WTC11 (cell line): ENCODE measurements at regions not wholly inside any gene's neighbourhood (a gene's known extent, or its start where the extent isn't known, plus 50 kb on each side); places are given as distances from the start of the nearest gene placed in this dataset.

Source experiments
- ETV6 ChIP-seq: sonication (generic); formaldehyde crosslinking; IDR thresholded peaks from 2 replicates; pipeline ENCODE4 v1.8.1; 2022; ENCODE audit warnings: mild to moderate bottlenecking, missing genetic modification reagents
- GABPB1 ChIP-seq: sonication (generic); formaldehyde crosslinking; IDR thresholded peaks from 2 replicates; pipeline ENCODE4 v1.8.1; 2023; ENCODE audit warnings: mild to moderate bottlenecking, missing genetic modification reagents
- KAT7 ChIP-seq: sonication (generic); formaldehyde crosslinking; IDR thresholded peaks from 2 replicates; pipeline ENCODE4 v1.8.1; 2023; ENCODE audit warnings: missing genetic modification reagents, mild to moderate bottlenecking, borderline replicate concordance
- NFE2L1 ChIP-seq: sonication (generic); formaldehyde crosslinking; IDR thresholded peaks from 2 replicates; pipeline ENCODE4 v1.8.1; 2023; ENCODE audit warnings: missing genetic modification reagents
- NR1H2 ChIP-seq: sonication (generic); formaldehyde crosslinking; IDR thresholded peaks from 2 replicates; pipeline ENCODE4 v1.9.0; 2021; ENCODE audit warnings: mild to moderate bottlenecking, moderate library complexity, missing genetic modification reagents
- TF ChIP-seq, protein P1 (sequence below): fragments of 200-600 bp; IDR thresholded peaks from 2 replicates; pipeline ENCODE4 v1.8.0; 2022; ENCODE audit warnings: antibody characterized with exemption
- TF ChIP-seq, protein P2 (sequence below): sonication (generic); formaldehyde crosslinking; IDR thresholded peaks from 2 replicates; pipeline ENCODE4 v1.8.0; 2022; ENCODE audit warnings: mild to moderate bottlenecking, missing genetic modification reagents

DNA sequence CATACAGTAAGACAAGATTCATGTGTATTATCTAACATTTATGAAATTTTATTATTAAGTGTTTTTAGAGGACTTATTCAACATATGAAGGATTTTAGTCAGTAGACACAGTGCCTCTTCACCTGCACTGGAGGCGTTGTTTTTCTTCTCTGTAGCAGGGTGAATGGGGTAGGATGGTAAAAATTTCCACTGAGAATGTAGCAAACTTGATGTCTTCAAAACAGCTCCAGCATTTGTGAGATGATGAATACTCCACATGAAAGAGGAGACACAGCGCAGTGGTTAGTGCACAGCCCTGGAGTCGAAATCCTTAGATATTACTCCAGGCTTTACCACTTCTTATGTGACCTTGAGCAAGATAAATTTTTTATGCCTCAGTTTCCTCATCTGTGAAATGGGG lies 110.5 kb upstream of the AHI1 start:
- TF ChIP-seq, protein P1, sequence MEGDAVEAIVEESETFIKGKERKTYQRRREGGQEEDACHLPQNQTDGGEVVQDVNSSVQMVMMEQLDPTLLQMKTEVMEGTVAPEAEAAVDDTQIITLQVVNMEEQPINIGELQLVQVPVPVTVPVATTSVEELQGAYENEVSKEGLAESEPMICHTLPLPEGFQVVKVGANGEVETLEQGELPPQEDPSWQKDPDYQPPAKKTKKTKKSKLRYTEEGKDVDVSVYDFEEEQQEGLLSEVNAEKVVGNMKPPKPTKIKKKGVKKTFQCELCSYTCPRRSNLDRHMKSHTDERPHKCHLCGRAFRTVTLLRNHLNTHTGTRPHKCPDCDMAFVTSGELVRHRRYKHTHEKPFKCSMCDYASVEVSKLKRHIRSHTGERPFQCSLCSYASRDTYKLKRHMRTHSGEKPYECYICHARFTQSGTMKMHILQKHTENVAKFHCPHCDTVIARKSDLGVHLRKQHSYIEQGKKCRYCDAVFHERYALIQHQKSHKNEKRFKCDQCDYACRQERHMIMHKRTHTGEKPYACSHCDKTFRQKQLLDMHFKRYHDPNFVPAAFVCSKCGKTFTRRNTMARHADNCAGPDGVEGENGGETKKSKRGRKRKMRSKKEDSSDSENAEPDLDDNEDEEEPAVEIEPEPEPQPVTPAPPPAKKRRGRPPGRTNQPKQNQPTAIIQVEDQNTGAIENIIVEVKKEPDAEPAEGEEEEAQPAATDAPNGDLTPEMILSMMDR = no peak
- TF ChIP-seq GABPB1 (no peak), NFE2L1 (CRISPR knock-in tag) (no peak), ETV6 (CRISPR knock-in tag) (no peak), NR1H2 (CRISPR knock-in tag) (no peak), KAT7 (CRISPR knock-in tag) (no peak)
- TF ChIP-seq, protein P2, sequence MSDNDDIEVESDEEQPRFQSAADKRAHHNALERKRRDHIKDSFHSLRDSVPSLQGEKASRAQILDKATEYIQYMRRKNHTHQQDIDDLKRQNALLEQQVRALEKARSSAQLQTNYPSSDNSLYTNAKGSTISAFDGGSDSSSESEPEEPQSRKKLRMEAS (CRISPR knock-in tag) = no peak
